ENCODE measurements at regions not wholly inside any gene's neighbourhood (a gene's known extent, or its start where the extent isn't known, plus 50 kb on each side); places are given as distances from the start of the nearest gene placed in this dataset.

GRCh38 chr10:10295537-10295936, 722.1 kb upstream of the CELF2 start:
- intact Hi-C loops (cut with DNase I), result no loop called here
- DNase-seq (no peak), ATAC-seq (no peak)
- H3K27ac ChIP-seq (ENCODE audit: low read length), result no peak overlapping the region
- WGBS, result 59% methylated on average over 10 of the region's 10 CpGs
- no peak overlapping the region for H3K4me3 ChIP-seq (ENCODE audit: low read length)
- no peaks in the 10 kb centered on the region for H3K27me3 ChIP-seq (ENCODE audit: control insufficient read depth, insufficient read depth)
- H3K4me1 ChIP-seq (ENCODE audit: control insufficient read depth, insufficient read depth, low read length), result peaks cover 4% of the 10 kb centered on the region
- no peaks in the 10 kb centered on the region for H3K9me3 ChIP-seq (ENCODE audit: control insufficient read depth, low read length)

DNA sequence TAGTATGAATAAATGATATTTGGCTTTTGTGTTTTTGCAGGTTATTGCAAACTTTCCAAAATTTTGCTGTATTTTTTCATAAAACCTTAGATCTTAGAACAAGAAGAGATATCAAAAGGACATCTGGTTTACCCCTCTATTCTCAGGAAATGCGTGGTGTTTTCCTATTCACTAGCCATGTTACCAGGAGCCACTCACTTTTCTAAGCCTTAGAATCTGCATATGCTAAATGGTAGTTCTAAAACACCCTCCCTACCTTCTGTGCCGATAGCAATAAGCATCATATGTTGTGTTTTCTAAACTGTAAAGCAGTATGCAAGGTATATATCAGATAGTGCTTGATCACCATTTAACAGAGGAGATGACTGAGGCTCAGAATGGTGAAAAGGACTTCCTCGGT, 715.0 kb upstream of the CELF2 start:
- no peak overlapping the region for H3K4me3 ChIP-seq (ENCODE audit: low read length)
- no peaks in the 10 kb centered on the region for H3K9me3 ChIP-seq (ENCODE audit: control insufficient read depth, low read length)
- H3K27ac ChIP-seq (ENCODE audit: low read length), result no peak overlapping the region
- 87% methylated on average over 3 of the region's 3 CpGs for WGBS
- intact Hi-C loops (cut with DNase I), result no loop called here
- DNase-seq (no peak), ATAC-seq (no peak)
- no peaks in the 10 kb centered on the region for H3K27me3 ChIP-seq (ENCODE audit: control insufficient read depth, insufficient read depth)
- no peaks in the 10 kb centered on the region for H3K4me1 ChIP-seq (ENCODE audit: control insufficient read depth, insufficient read depth, low read length)

GRCh38 chr10:10307036-10307435, 710.6 kb upstream of the CELF2 start:
- H3K4me3 ChIP-seq (ENCODE audit: low read length), result no peak overlapping the region
- no peak overlapping the region for H3K27ac ChIP-seq (ENCODE audit: low read length)
- H3K9me3 ChIP-seq (ENCODE audit: control insufficient read depth, low read length), result no peaks in the 10 kb centered on the region
- ATAC-seq, result no peak
- intact Hi-C loops (cut with DNase I), result no loop called here
- no peaks in the 10 kb centered on the region for H3K27me3 ChIP-seq (ENCODE audit: control insufficient read depth, insufficient read depth)
- H3K4me1 ChIP-seq (ENCODE audit: control insufficient read depth, insufficient read depth, low read length), result no peaks in the 10 kb centered on the region
- 96% methylated on average over 5 of the region's 5 CpGs for WGBS
- DNase-seq, result no peak

DNA sequence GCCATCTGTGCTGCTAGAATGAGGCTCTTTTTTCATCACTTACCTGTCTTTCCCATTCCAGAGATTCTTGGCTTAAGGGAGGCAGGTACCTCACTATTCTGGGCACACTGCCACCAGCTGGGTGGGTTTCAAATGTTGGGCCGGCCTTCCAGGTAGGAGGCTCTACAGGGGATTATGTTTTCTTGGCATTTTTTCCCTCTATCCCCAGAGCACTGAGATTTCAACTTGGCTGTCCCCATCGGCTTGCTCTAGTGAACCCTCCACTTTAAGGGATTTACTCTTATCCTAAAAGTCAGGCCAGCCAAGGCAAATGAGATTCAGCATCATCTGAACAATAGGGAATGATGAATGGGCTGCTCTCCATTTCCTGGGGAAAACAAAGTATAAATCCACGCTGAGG, 710.1 kb upstream of the CELF2 start:
- no peak for ATAC-seq
- Histone ChIP-seq H3K27ac (ENCODE audit: low read length) (no peak overlapping the region), H3K27me3 (ENCODE audit: control insufficient read depth, insufficient read depth) (no peaks in the 10 kb centered on the region), H3K9me3 (ENCODE audit: control insufficient read depth, low read length) (no peaks in the 10 kb centered on the region), H3K4me3 (ENCODE audit: low read length) (no peak overlapping the region), H3K4me1 (ENCODE audit: control insufficient read depth, insufficient read depth, low read length) (no peaks in the 10 kb centered on the region)
- 78% methylated on average over 3 of the region's 3 CpGs for WGBS
- intact Hi-C loops (cut with DNase I), result no loop called here
- DNase-seq, result no peak

- Histone ChIP-seq H3K4me3 (ENCODE audit: low read length) (no peak overlapping the region), H3K27me3 (ENCODE audit: control insufficient read depth, insufficient read depth) (no peaks in the 10 kb centered on the region), H3K9me3 (ENCODE audit: control insufficient read depth, low read length) (no peaks in the 10 kb centered on the region), H3K4me1 (ENCODE audit: control insufficient read depth, insufficient read depth, low read length) (no peaks in the 10 kb centered on the region), H3K27ac (ENCODE audit: low read length) (no peak overlapping the region)
- DNase-seq (no peak), ATAC-seq (no peak)
- 87% methylated on average over 1 of the region's 1 CpG for WGBS
- intact Hi-C loops (cut with DNase I), result no loop called here
Observed at GRCh38 chr10:10310498-10310897, 707.2 kb upstream of the CELF2 start.

DNA sequence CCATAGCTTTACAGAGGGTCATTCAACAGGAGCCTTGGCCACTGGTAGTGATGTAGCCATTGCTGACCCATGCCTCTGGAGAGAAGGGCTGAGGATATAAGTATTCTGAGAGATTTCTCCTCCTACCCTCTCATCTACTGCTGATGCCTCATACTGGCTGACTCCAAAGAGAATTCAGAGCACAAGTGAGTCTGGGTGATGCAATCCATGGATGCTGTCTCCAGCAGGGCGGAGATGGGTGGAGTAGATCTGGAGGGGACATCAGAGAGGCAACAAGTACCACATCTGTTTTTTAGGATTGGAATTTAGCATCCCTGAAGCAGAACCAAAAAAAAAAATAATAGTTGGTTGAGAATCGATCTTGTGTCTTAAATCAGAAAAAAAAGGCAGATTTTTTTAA, 705.7 kb upstream of the CELF2 start:
- H3K27ac ChIP-seq (ENCODE audit: low read length), result no peak overlapping the region
- H3K27me3 ChIP-seq (ENCODE audit: control insufficient read depth, insufficient read depth), result no peaks in the 10 kb centered on the region
- no peak for ATAC-seq
- 87% methylated on average over 2 of the region's 2 CpGs for WGBS
- no peak for DNase-seq
- H3K4me1 ChIP-seq (ENCODE audit: control insufficient read depth, insufficient read depth, low read length), result no peaks in the 10 kb centered on the region
- intact Hi-C loops (cut with DNase I), result no loop called here
- no peaks in the 10 kb centered on the region for H3K9me3 ChIP-seq (ENCODE audit: control insufficient read depth, low read length)
- no peak overlapping the region for H3K4me3 ChIP-seq (ENCODE audit: low read length)

DNA sequence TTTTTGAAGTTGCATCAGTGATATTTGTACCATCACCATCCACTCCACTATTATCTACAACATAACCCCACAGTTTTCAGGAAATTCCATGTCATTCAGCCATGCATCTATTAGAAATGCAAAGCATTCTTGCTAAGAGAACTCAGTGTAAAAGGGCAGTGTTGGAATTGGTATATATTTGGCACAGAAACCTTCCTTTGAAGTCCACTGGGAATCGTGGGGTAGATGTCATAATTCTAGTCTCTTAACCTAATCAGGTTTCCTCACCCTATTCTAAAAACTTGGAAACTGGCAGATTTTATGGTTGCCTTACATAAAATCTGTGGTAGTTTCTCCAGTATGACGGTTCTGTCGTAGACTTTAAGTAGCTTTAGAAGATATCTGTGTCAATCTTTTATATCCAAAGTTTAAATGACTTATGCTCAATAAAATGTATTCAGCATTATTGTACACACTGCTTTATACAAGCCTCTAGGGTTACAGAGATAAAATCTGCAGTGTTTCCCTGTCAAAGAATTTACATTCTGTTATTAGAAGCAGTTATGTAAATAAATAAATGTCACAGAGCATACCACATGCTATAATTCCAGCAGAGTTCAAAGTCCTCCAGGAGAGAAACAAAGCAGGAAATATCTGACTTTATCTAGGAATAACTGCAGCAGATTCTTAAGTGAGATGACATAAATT, 704.4 kb upstream of the CELF2 start:
- no peak overlapping the region for H3K27ac ChIP-seq (ENCODE audit: low read length)
- no peak for ATAC-seq

GRCh38 chr10:10314626-10315025, 703.0 kb upstream of the CELF2 start:
- Histone ChIP-seq H3K27ac (ENCODE audit: low read length) (no peak overlapping the region), H3K27me3 (ENCODE audit: control insufficient read depth, insufficient read depth) (no peaks in the 10 kb centered on the region), H3K4me1 (ENCODE audit: control insufficient read depth, insufficient read depth, low read length) (no peaks in the 10 kb centered on the region), H3K9me3 (ENCODE audit: control insufficient read depth, low read length) (no peaks in the 10 kb centered on the region), H3K4me3 (ENCODE audit: low read length) (no peak overlapping the region)
- ATAC-seq (no peak), DNase-seq (no peak)
- 93% methylated on average over 2 of the region's 2 CpGs for WGBS
- intact Hi-C loops (cut with DNase I), result no loop called here

More for the DNA sequence above, 704.4 kb upstream of the CELF2 start:
- 66% methylated on average over 3 of the region's 3 CpGs for WGBS
- Histone ChIP-seq H3K4me3 (ENCODE audit: low read length) (no peak overlapping the region), H3K4me1 (ENCODE audit: control insufficient read depth, insufficient read depth, low read length) (no peaks in the 10 kb centered on the region), H3K9me3 (ENCODE audit: control insufficient read depth, low read length) (no peaks in the 10 kb centered on the region), H3K27me3 (ENCODE audit: control insufficient read depth, insufficient read depth) (no peaks in the 10 kb centered on the region)
- DNase-seq, result no peak
- intact Hi-C loops (cut with DNase I), result no loop called here

GRCh38 chr10:10315989-10316388, 701.7 kb upstream of the CELF2 start:
- Histone ChIP-seq H3K9me3 (ENCODE audit: control insufficient read depth, low read length) (no peaks in the 10 kb centered on the region), H3K27me3 (ENCODE audit: control insufficient read depth, insufficient read depth) (no peaks in the 10 kb centered on the region), H3K4me1 (ENCODE audit: control insufficient read depth, insufficient read depth, low read length) (no peaks in the 10 kb centered on the region), H3K27ac (ENCODE audit: low read length) (no peak overlapping the region), H3K4me3 (ENCODE audit: low read length) (no peak overlapping the region)
- DNase-seq, result no peak
- WGBS, result 94% methylated on average over 1 of the region's 1 CpG
- intact Hi-C loops (cut with DNase I), result no loop called here
- ATAC-seq, result no peak

DNA sequence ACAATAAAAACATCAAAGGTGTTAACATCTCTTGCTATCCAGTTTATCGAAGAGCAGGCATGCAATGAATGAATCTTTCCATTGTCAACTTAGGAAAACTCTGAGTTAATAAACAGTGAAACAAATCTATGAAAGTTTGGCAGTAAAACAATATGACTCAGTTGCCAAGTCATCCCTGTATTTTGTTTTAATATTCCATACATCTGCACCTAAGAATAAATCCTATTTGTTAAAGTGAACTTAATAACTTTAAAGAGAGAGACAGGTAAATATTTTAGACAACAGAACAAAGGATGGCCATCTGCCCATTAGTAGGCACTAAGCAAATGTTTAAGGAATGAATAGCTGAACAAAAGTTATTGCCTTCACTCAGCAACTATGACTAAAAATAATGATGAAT, 700.5 kb upstream of the CELF2 start:
- Histone ChIP-seq H3K27ac (ENCODE audit: low read length) (no peak overlapping the region), H3K27me3 (ENCODE audit: control insufficient read depth, insufficient read depth) (no peaks in the 10 kb centered on the region), H3K9me3 (ENCODE audit: control insufficient read depth, low read length) (no peaks in the 10 kb centered on the region), H3K4me1 (ENCODE audit: control insufficient read depth, insufficient read depth, low read length) (no peaks in the 10 kb centered on the region), H3K4me3 (ENCODE audit: low read length) (no peak overlapping the region)
- intact Hi-C loops (cut with DNase I), result no loop called here
- DNase-seq (no peak), ATAC-seq (no peak)
- 73% methylated on average over 1 of the region's 1 CpG for WGBS

- H3K4me1 ChIP-seq (ENCODE audit: control insufficient read depth, insufficient read depth, low read length), result no peaks in the 10 kb centered on the region
- WGBS, result 81% methylated on average over 1 of the region's 1 CpG
- intact Hi-C loops (cut with DNase I), result no loop called here
Observed at GRCh38 chr10:10318856-10319255, 698.8 kb upstream of the CELF2 start.

DNA sequence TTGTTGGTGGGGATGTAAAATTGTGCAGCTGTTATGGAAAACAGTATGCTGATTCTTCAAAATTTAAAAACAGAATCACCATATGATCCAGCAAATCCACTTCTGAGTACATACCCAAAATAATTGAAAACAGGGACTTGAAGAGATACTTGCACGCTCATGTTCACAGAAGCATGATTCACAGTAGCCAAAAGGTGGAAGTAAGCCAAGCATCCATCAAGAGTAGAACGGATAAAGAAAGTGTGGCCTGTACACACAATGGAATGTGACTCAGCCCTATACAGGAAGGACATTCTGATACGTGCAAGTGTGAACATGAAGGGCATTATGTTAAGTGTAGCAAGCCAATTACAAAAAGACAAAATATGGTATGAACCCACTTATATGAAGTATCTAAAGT, 696.7 kb upstream of the CELF2 start:
- 16% methylated on average over 3 of the region's 3 CpGs for WGBS
- intact Hi-C loops (cut with DNase I), result no loop called here
- ATAC-seq, result no peak

More at GRCh38 chr10:10318856-10319255, 698.8 kb upstream of the CELF2 start:
- no peaks in the 10 kb centered on the region for H3K27me3 ChIP-seq (ENCODE audit: control insufficient read depth, insufficient read depth)
- no peaks in the 10 kb centered on the region for H3K9me3 ChIP-seq (ENCODE audit: control insufficient read depth, low read length)
- ATAC-seq (no peak), DNase-seq (no peak)
- no peak overlapping the region for H3K4me3 ChIP-seq (ENCODE audit: low read length)
- H3K27ac ChIP-seq (ENCODE audit: low read length), result no peak overlapping the region

More for the DNA sequence above, 696.7 kb upstream of the CELF2 start:
- H3K27ac ChIP-seq (ENCODE audit: low read length), result no peak overlapping the region
- H3K4me1 ChIP-seq (ENCODE audit: control insufficient read depth, insufficient read depth, low read length), result no peaks in the 10 kb centered on the region
- DNase-seq, result no peak
- no peaks in the 10 kb centered on the region for H3K27me3 ChIP-seq (ENCODE audit: control insufficient read depth, insufficient read depth)
- H3K9me3 ChIP-seq (ENCODE audit: control insufficient read depth, low read length), result no peaks in the 10 kb centered on the region
- H3K4me3 ChIP-seq (ENCODE audit: low read length), result no peak overlapping the region

All from right cardiac atrium (tissue), 5 donors.